ENCODE measurements at regions not wholly inside any gene's neighbourhood (a gene's known extent, or its start where the extent isn't known, plus 50 kb on each side); places are given as distances from the start of the nearest gene placed in this dataset.
"Not testable (repeated sequence)": the region's sequence is repeated elsewhere in the genome, so short reads cannot be mapped to it uniquely, and the experiment has no call there.

DNA sequence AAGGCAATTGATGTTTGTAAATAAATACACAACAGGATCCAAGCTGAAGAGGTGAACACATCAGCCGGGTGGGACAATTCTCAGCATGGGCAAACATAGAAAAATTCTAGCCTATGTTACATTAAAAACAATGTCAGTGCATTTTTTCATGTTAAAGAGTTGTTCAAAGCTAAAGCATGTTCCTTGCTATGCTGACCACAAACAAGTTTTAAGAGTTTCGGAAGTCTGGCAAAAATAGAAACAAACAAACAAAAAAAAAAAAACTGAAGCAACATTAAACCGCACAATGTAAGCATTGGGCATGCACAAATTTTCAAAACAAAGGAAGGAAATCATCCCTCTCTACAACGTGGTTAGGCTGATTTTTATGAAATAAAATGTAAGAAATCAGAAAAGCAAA, 185.8 kb downstream of the FOXD4L6 start:
- intact Hi-C loops (cut with DNase I); DNase-seq (ENCODE audit: low spot score): not testable (repeated sequence)

DNA sequence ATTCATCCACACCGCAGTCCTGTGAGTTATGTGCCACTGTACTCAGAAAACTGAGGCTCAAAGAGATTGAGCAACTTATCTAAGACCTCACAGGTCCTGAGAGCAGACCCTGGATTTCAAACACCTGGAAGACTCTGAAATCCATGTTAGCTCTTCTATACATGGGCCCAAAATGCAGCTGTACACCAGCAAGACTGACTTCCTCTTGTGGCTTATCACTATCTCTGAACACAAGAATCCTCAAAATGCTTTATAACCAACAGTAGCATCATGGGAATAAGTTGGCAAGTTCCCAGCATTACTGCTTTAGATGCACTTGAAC, 188.6 kb downstream of the FOXD4L6 start:
- intact Hi-C loops (cut with DNase I); DNase-seq (ENCODE audit: low spot score): not testable (repeated sequence)

DNA sequence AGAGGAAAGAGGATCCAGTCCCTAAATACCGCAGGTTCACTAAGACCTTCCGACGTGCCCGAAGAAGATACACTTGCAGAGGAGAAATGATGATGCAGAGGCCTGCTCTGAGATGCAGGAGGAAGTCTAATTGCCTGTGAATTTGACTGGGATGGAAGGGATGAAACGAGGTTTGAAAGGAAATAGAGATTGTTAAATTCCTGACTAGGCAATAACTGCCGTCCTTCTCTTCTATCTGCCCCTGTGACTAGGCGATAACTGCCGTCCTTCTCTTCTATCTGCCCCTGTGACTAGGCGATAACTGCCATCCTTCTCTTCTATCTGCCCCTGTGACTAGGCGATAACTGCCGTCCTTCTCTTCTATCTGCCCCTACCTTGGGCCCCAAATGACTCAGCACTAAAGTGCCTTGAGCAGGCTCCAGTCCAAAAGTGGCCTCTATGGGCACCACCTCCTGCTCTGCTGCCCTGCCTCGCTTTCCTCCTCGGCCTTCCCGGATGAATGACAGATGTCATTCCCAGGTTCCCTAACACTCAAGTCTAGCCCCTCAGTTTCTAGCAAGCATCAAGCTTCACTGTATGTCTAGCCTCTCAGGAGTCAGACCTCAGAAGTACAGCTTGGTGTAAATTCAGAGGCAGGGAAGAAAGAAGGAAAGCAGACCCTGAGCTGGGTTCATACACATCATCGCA, 189.1 kb downstream of the FOXD4L6 start:
- intact Hi-C loops (cut with DNase I); DNase-seq (ENCODE audit: low spot score): not testable (repeated sequence)

DNA sequence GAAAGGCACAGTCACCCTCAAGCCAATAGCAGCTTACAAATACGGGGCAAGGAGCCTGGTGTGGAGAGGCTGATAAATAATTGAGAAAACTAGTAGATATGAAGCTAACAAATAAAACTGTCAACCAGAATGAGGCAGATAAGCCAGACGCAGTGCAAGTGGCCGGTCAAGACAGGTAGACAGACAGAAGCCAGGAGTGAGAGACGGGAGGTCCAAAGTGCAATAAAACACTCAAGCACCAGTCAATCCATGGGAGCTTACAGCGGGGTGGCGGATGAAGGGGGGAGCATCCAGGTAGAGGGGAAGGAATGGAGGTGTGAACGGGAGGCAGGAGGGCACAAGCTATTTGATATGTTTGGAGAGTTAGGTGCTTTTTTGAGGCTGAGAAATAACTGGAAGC, 193.1 kb downstream of the FOXD4L6 start:
- intact Hi-C loops (cut with DNase I): no loop called here

DNA sequence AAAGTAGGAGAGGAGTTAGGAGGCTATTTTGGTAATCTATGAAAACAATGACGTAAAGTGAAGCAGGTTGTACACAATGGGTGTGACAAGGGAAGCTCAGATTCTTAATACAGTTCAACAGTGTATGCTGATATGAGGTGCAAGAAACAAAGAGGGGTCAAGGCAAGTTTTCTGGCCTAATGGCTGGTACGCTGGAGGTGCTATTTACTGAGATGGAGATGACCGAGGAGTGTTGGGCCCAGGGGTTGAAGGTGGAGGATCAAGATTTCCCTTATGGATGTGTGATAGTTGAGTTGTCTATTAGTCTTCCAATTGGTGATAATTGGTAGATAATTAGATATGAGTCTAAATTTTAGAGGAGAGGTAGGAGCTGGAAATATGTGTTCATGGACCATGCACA, 194.0 kb downstream of the FOXD4L6 start:
- intact Hi-C loops (cut with DNase I); DNase-seq (ENCODE audit: low spot score): not testable (repeated sequence)

More for the DNA sequence above, 193.1 kb downstream of the FOXD4L6 start:
- DNase-seq (ENCODE audit: low spot score): no peak

- DNase-seq (ENCODE audit: low spot score); intact Hi-C loops (cut with DNase I): not testable (repeated sequence)
Measured at GRCh38 chr9:40930426-40930825, 198.1 kb downstream of the FOXD4L6 start.

DNA sequence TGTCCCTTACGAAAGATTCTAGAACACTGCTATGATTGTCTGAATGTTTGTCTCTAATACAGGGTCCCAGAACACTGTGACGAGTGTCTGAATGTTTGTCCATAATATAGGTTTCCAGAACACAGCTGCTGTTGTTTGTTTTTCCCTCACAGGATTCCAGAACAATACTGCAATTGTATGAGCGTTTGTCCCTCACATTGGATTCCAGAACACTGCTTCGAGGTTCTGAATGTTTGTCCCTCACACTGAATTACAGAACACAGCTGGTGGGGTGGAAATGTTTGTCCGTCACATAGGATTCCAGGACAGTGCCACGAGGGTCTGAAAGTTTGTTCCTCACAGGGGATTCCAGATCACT, 199.0 kb downstream of the FOXD4L6 start:
- intact Hi-C loops (cut with DNase I): not testable (repeated sequence)

GRCh38 chr9:40928803-40929487, 199.5 kb downstream of the FOXD4L6 start:
- intact Hi-C loops (cut with DNase I): no loop called here
- DNase-seq (ENCODE audit: low spot score): no peak

More for the DNA sequence above, 199.0 kb downstream of the FOXD4L6 start:
- not testable (repeated sequence) for DNase-seq (ENCODE audit: low spot score)

DNA sequence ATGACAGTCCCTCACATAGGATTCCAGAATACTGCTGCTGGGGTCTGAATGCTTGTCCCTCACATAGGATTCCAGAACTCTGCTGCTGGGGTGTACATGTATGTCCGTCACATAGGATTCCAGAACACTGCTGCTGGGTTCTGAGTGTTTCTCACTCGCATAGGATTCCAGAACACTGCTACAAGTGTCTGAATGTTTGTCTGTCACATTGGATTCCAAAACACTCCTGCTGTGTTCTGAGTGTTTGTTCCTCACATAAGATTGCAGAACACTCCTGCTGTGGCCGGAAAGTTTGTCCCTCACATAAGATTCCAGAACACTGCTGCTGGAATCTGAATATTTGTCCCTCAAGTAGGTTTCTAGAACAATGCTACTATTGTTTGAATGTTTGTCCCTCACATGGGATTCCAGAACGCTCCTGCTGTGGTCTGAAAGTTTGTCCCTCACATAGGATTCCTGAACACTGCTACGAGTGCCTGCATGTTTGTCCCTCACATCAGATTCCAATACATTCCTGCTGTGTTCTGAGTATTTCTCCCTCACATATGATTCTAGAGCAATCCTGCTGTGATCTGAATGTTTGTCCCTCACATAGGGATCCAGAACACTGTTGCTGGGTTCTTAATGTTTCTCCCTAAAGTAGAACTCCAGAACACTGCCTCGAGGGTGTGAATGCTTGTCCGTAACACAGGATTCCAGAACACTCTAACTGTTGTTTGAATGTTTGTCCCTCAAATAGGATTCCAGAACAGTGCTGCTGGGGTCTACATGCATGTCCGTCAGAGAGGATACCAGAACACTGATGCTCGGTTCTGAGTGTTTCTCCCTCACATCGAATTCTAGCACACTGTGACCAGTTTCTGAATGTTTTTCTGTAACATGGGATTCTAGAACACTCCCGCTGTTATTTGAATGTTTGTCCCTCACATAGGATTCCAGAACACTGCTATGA, 200.4 kb downstream of the FOXD4L6 start:
- no peak for DNase-seq (ENCODE audit: low spot score)
- intact Hi-C loops (cut with DNase I): no loop called here

GRCh38 chr9:40927260-40927631, 201.2 kb downstream of the FOXD4L6 start:
- intact Hi-C loops (cut with DNase I): no loop called here

DNA sequence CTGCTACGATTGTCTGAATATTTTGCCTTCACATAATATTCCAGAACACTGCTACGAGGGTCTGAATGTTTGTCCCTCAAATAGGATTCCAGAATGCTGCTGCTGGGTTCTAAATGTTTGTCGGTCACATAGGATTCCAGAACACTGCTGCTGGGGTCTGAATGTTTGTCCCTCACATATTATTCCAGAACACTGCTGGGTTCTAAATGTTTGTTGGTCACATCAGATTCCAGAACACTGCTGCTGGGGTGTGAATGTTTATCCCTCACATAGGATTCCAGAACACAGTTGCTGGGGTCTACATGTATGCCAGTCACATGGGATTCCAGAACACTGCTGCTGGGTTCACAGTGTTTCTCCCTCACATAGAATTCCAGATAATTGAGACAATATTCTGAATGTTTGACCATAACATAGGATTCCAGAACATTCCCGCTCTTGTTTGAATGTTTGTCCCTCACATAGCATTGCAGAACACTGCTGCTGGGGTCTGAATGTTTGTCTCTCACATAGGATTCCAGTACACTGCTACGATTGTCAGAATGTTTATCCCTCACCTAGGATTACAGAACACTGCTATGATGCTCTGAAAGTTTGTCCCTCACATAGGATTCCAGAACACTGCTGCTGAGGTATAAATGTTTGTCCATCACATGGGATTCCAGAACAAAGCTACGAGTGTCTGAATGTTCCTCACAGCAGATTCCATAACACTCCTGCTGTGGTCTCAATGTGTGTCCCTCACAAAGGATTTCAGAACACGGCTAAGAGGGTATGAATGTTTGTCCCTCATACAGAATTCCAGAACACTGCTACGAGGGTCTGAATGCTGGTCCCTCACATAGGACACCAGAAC, 201.8 kb downstream of the FOXD4L6 start:
- intact Hi-C loops (cut with DNase I): no loop called here
- DNase-seq (ENCODE audit: low spot score): no peak

More at GRCh38 chr9:40927260-40927631, 201.2 kb downstream of the FOXD4L6 start:
- no peak for DNase-seq (ENCODE audit: low spot score)

DNA sequence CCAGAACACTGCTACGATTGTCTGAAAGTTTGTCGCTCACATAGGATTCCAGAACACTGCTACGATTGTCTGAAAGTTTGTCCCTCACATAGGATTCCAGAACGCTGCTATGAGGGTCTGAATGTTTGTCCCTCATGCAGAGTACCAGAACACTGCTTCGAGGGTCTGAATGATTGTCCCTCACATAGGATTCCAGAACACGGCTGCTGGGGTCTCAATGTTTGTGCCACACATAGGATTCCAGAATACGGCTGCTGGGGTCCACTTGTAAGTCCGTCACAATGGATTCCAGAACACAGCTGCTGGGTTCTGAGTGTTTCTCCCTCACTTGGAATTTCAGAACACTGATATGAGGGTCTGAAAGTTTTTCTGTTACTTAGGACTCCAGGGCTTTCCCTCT, 203.3 kb downstream of the FOXD4L6 start:
- no peak for DNase-seq (ENCODE audit: low spot score)
- intact Hi-C loops (cut with DNase I): no loop called here

DNA sequence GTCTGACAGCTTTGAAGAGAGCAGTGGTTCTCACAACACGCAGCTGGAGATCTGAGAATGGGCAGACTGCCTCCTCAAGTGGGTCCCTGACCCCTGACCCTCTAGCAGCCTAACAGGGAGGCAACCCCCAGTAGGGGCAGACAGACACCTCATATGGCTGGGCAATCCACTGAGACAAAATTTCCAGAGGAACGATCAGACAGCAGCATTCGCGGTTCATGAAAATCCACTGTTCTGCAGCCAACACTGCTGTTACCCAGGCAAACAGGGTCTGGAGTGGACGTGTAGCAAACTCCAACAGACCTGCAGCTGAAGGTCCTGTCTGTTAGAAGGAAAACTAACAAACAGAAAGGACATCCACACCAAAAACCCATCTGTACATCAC, 212.1 kb downstream of the FOXD4L6 start:
- intact Hi-C loops (cut with DNase I); DNase-seq (ENCODE audit: low spot score): not testable (repeated sequence)

- DNase-seq (ENCODE audit: low spot score); intact Hi-C loops (cut with DNase I): not testable (repeated sequence)
Measured at GRCh38 chr9:40915660-40916398, 212.7 kb downstream of the FOXD4L6 start.

GRCh38 chr9:40914772-40915659, 213.5 kb downstream of the FOXD4L6 start:
- no peak for DNase-seq (ENCODE audit: low spot score)
- intact Hi-C loops (cut with DNase I): no loop called here

DNA sequence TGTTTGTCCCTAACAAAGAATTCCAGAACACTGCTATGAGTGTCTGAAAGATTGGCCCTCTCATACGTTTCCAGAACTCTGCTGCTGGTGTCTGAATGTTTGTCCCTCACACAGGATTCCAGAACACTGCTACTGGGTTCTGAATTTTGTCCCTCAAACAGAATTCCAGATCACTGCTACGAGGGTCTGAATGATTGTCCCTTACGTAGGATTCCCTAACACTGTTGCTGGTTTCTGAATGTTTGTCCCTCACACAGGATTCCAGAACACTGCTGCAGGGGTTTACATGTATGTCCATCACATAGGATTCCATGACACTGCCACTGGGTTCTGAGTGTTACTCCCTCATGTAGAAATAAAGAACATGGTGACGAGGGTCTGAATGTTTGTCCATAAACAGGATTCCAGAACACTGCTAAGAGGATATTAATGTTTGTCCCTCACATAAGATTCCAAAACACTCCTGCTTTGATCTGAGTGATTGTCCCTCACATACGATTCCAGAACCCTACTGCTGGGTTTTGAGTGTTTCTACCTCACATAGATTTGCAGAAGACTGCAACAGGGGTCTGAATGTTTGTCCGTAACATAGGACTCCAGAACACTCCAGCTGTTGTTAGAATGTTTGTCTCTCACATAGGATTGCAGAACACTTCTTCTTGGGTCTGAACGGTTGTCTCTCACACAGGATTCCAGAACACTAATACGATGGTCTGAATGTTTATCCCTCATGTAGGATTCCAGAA, 214.4 kb downstream of the FOXD4L6 start:
- intact Hi-C loops (cut with DNase I): no loop called here
- DNase-seq (ENCODE audit: low spot score): no peak

GRCh38 chr9:40913096-40913719, 215.3 kb downstream of the FOXD4L6 start:
- intact Hi-C loops (cut with DNase I): no loop called here
- no peak for DNase-seq (ENCODE audit: low spot score)
